ENCODE measurements at regions not wholly inside any gene's neighbourhood (a gene's known extent, or its start where the extent isn't known, plus 50 kb on each side); places are given as distances from the start of the nearest gene placed in this dataset.
A peak's percentile ranks its signal among the peaks of the same experiment; 100 is the strongest.

GRCh38 chr3:126267169-126267975, 87.0 kb upstream of the ALDH1L1 start:
- no peak for TF ChIP-seq CTCF (IDR thresholded peaks at IDR 0.05)
- TF ChIP-seq POLR2AphosphoS5 (IDR thresholded peaks at IDR 0.05; ENCODE audit: insufficient read depth in 1 of 2, low read depth in 1 of 2), result peak in 1 of 2 donors; percentile 88
